ENCODE measurements at regions not wholly inside any gene's neighbourhood (a gene's known extent, or its start where the extent isn't known, plus 50 kb on each side); places are given as distances from the start of the nearest gene placed in this dataset.

- TF ChIP-seq CTCF (IDR thresholded peaks at IDR 0.05; ENCODE audit: insufficient read depth, low read length, poor library complexity, severe bottlenecking), result no peak
- TF ChIP-seq EZH2phosphoT487 (conservative IDR thresholded peaks at IDR 0.05; ENCODE audit: low read length), result no peak
These were observed 73.9 kb downstream of the NENF start for GRCh38 chr1:212506666-212507065.

Data from SU-DHL-6 (cell line).